Glomerular visceral epithelial cell (primary cell): ENCODE measurements at regions not wholly inside any gene's neighbourhood (a gene's known extent, or its start where the extent isn't known, plus 50 kb on each side); places are given as distances from the start of the nearest gene placed in this dataset.
"Not testable (repeated sequence)": the region's sequence is repeated elsewhere in the genome, so short reads cannot be mapped to it uniquely, and the experiment has no call there.

Experiments used
- DNase-seq: peaks from one replicate; pipeline ENCODE4 v3.0.0-alpha.2; 2016; ENCODE audit errors: extremely low spot score

DNA sequence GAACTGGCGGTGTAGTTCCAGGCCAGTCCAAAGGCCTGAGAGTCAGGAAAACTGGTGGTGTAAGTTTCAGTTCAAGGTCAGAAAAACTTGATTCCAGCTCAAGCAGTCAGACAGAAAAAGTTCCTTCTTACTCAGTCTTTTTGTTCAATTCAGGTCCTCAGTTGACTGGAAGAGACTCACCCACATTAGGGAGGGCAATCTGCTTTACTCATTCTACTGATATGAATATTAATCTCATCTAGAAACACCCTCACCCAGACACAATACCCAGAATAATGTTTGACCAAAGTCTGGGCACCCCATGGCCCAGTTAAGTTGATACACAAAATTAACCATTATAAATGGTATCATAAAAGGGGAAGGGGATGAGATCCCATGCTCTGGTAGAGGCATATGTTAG is 50.1 kb upstream of the LTA4H start:
- no peak for DNase-seq

DNA sequence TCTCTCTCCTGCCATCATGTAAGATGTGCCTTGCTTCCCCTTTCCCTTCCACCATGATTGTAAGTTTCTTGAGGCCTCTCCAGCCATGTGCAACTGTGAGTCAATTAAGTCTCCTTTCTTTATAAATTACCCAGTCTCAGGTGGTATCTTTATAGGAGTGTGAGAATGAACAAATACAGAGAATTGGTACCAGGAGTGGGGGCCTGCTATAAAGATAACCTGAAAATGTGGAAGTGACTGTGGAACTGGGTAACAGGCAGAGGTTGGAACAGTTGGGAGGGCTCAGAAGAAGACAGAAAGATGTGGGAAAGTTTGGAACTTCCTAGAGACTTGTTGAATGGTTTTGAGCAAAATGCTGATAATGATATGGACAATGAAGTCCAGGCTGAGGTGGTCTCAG is 50.8 kb upstream of the LTA4H start:
- not testable (repeated sequence) for DNase-seq

DNA sequence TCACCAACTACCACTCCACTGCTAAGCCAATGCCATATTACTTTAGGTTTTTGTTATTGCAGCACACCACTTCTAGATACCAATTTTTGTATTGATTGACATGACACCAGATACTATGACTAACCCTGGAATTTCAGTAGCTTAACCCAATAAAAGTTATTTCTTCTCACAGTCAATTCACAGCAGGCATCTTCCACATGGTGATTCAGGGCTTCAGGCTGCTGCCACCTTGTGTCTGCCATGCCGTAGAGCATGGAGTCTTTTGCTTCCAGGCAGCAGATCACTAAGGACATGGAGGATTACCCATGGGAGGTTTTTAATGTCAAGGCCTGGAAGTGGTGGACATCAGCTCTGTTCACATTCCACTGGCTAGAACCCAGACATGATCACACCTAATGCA is 56.4 kb upstream of the LTA4H start:
- DNase-seq: no peak

DNA sequence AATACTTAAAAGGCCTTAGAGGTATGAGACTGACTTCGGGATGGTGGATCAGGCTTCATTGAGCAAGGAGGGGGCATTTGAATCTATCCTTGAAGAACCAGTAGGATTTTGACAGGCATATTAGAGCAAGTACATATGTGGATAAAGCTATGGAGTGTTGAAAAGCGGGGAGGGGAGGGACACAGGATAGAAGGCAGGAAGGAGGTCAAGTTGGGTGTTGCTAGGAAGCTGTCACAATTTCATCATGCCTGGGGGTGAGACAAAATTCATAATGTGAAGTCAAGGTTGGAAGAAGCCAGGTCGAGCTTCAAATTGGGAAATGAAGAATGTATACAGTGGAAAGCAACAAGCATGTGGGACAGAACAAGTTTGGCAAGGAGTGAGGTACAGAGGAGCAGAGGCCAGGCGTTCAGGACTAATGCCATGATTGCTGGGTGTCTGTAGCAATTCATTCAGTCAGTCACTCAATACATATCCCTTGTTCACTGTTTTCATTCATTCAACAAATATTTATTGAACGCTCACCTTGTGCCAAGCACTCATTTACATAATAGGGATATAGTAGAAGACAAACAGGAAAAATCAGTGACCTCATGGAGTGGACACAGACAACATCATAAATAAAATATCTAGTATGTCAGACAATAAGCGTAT is 58.3 kb upstream of the LTA4H start:
- DNase-seq: no peak

DNA sequence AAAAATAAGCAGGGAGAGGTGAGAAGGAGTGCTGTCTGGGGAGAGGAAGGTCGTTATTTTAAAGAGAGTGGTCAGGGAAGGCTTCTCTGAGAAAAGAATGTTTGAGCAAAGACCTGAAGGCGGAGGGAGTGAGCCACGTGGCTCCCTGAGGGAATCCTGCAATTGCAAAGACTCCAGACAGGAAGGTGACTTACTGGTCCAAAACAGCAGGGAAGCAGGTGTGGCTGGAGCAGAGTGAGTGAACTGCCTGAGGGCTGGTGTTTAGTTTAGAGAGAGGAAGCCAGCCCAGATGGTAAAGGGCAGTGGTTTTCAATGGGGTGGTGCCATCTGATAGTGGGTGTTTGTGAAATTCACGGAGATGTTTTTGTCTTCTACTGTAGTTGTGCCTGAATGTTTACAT is 58.8 kb upstream of the LTA4H start:
- DNase-seq: no peak

GRCh38 chr12:96098631-96099030 is 63.2 kb upstream of the LTA4H start:
- no peak for DNase-seq

- DNase-seq: no peak
Measured at GRCh38 chr12:96099421-96099820, 64.0 kb upstream of the LTA4H start.

- DNase-seq: no peak
Measured at GRCh38 chr12:96099986-96100385, 64.6 kb upstream of the LTA4H start.

- DNase-seq: no peak
Measured at GRCh38 chr12:96101806-96102205, 66.4 kb upstream of the LTA4H start.

- DNase-seq: no peak
Measured at GRCh38 chr12:96103067-96103644, 67.8 kb upstream of the LTA4H start.

GRCh38 chr12:96104566-96104965 is 69.2 kb upstream of the LTA4H start:
- no peak for DNase-seq

DNA sequence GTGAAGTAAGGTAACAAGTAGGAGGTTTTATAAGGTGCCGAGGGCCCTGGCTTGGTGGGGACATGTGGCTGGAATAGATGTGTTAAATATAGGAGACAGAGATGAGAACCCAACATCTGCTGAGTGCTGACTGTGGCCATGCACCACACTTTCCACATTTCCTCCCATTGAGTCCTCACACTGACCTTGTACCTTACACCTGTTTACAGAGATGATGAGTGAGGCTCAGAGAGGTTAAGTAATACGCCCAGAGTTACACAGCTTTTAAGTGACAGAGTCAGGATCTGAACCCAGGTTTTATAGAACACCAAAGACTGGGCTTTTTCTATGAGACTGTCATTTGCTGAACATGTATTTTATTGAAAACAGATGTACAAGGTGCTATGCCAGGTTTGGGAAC is 70.8 kb upstream of the LTA4H start:
- no peak for DNase-seq

GRCh38 chr12:96107236-96107635 is 71.8 kb upstream of the LTA4H start:
- no peak for DNase-seq

DNA sequence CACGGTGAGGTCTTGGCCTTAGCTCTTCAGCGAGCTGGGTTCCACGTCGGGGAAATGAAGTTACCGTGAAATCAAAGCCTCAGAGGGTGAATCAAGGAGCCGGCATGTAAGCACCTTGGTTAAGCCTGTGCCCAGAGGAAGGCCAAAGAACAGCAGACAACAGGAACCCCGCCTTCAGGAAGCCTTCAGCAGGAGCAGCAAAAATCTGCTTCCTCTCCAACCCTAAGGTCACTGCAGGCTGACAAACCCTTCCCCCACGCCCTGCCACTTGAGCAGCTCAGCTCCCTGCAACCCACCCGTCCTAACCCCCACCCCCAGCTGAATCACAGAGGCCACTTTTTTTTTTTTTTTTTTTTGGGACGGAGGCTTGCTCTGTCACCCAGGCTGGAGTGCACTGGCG is 72.9 kb upstream of the LTA4H start:
- no peak for DNase-seq

DNA sequence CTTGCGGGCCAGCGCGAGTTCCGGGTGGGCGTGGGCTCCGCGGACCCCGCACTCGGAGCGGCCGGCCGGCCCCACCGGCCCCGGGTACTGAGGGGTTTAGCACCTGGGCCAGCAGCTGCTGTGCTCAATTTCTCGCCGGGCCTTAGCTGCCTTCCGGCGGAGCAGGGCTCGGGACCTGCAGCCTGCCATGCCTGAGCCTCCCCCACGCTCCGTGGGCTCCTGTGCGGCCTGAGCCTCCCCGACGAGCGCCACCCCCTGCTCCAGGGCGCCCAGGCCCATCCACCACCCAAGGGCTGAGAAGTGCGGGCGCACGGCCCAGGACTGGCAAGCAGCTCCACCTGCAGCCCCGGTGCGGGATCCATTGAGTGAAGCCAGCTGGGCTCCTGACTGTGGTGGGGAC is 73.6 kb upstream of the LTA4H start:
- not testable (repeated sequence) for DNase-seq

GRCh38 chr12:96112733-96113132 is 77.3 kb upstream of the LTA4H start:
- DNase-seq: peak; percentile 50

GRCh38 chr12:96117460-96117859 is 76.7 kb upstream of the ELK3 start:
- DNase-seq: no peak

DNA sequence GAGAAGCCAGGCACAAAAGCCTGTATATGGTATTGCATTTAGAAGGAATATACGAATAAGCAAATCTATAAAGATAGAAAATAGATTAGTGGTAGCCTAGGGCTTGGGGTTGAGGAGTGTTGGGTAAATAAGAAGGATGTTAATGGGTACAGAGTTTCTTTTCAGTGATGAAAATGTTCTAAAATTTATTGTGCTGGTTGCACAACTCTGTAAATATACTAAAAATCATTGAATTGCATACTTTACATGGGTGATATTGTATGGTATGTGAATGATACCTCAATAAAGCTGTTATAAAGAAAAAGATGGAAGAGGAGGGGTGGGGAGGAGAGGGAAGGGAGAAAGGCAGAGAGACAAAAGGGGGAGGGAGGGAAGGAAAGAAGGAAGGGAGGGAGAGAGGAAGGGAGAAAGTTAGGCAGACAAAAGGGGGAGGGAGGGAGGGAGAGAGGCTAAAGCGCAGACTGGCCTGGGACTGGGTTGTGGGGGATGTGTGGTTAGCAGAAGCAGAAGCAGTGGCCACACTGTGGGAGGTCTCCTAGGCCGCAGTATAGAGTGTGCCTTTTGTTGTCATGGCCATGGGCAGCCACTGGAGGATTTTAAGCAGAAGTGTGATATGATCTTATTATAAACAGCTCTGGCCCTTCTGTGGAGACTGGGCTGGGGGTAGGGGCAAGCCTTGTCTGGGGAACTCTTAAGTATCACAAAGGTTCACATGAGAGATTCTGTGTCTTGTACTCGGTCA is 73.6 kb upstream of the ELK3 start:
- DNase-seq: peak; percentile 36

- peak; percentile 33 for DNase-seq
Measured at GRCh38 chr12:96121271-96121711, 72.9 kb upstream of the ELK3 start.

- DNase-seq: not testable (repeated sequence)
Measured at GRCh38 chr12:96128292-96128691, 65.9 kb upstream of the ELK3 start.

DNA sequence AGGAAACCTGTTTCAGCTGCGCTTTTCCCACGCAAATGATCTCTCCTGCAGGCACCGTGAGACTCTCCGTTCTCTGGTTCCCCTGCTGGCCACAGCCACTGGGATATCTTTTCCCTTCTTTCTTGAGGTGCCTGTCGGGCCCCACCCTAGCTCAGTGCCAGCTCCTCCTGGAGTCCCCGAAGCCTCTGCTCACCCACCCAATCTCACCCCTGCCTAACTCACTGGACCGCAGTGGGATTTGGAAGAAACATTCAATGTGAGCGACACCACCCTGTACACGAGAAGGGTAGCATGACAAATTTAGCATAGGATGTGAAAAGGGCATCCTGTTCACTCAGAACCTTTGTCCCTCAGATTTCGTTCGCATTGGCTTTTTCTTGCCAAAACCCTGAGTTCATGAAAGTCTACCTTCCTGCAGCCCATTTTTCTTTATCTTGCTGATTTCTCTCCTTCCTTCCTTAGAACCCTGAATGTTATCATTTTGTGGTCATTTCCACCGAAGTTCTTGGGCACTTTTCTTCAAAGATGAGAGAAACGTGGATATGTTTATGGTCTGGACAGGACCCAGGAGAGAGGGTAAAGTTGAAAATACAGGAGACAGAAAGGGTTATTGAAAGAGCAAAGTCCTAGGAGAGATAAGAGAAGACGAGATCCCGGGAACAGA is 63.6 kb upstream of the ELK3 start:
- no peak for DNase-seq

GRCh38 chr12:96131230-96131788 is 62.9 kb upstream of the ELK3 start:
- no peak for DNase-seq
